ENCODE measurements at regions not wholly inside any gene's neighbourhood (a gene's known extent, or its start where the extent isn't known, plus 50 kb on each side); places are given as distances from the start of the nearest gene placed in this dataset.

DNA sequence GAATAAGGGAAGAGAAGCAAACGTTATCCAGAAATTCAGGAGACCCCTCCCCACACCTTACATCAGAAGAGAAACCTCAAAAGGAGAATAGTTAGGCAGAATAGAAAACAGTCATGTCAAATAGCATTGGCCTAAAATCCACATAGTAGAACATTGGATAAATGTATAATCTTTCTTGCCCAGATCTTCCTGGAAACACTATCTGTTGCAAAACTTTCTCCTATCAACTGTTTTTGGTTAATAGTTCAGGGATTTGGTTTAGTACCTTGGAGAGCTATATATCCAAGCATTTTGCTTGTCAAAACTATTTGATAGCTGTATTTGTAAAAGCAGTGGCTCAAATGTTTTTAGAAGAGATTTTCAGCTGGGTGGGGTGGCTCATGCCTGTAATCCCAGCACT is 74.3 kb upstream of the PHACTR2 start:
- TF ChIP-seq, protein P1, sequence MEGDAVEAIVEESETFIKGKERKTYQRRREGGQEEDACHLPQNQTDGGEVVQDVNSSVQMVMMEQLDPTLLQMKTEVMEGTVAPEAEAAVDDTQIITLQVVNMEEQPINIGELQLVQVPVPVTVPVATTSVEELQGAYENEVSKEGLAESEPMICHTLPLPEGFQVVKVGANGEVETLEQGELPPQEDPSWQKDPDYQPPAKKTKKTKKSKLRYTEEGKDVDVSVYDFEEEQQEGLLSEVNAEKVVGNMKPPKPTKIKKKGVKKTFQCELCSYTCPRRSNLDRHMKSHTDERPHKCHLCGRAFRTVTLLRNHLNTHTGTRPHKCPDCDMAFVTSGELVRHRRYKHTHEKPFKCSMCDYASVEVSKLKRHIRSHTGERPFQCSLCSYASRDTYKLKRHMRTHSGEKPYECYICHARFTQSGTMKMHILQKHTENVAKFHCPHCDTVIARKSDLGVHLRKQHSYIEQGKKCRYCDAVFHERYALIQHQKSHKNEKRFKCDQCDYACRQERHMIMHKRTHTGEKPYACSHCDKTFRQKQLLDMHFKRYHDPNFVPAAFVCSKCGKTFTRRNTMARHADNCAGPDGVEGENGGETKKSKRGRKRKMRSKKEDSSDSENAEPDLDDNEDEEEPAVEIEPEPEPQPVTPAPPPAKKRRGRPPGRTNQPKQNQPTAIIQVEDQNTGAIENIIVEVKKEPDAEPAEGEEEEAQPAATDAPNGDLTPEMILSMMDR (conservative IDR thresholded peaks at IDR 0.05; ENCODE audit: low read depth, low read length), result no peak
- TF ChIP-seq EZH2phosphoT487 (IDR thresholded peaks at IDR 0.05; ENCODE audit: borderline replicate concordance, low read length), result no peak
- TF ChIP-seq EZH2 (IDR thresholded peaks at IDR 0.05; ENCODE audit: low read length, unreplicated experiment), result no peak
